DND-41 (cell line): ENCODE measurements at regions not wholly inside any gene's neighbourhood (a gene's known extent, or its start where the extent isn't known, plus 50 kb on each side); places are given as distances from the start of the nearest gene placed in this dataset.
A peak's percentile ranks its signal among the peaks of the same experiment; 100 is the strongest.

ENCODE experiments used
- ATAC-seq: fragments of 200-7000 bp; cut with Tn5 transposase; 3 replicates; pipeline ENCODE4 v1.9.1; 2021; ENCODE audit warnings: low read depth; ENCODE audit not compliant: insufficient read depth
- DNase-seq: peaks from one replicate; pipeline ENCODE4 v3.0.0-alpha.2; 2020
- H2AFZ ChIP-seq: 2 replicates; pipeline ENCODE4 v1.6.0; 2012; ENCODE audit warnings: low read depth, low read length
- H3K27ac ChIP-seq: 2 replicates; pipeline ENCODE4 v1.5.1; 2012; ENCODE audit warnings: low read length, inconsistent platforms
- H3K27me3 ChIP-seq: fragments of 200-600 bp; sonication (generic); 2 replicates; pipeline ENCODE4 v1.6.0; 2012; ENCODE audit warnings: low read length, mild to moderate bottlenecking, inconsistent platforms; ENCODE audit not compliant: insufficient read depth, poor library complexity
- H3K36me3 ChIP-seq: 2 replicates; pipeline ENCODE4 v1.5.1; 2012; ENCODE audit warnings: low read length, inconsistent platforms; ENCODE audit not compliant: insufficient read depth
- H3K4me1 ChIP-seq: 2 replicates; pipeline ENCODE4 v1.5.1; 2012; ENCODE audit warnings: mild to moderate bottlenecking, low read length; ENCODE audit not compliant: insufficient read depth
- H3K4me2 ChIP-seq: 2 replicates; pipeline ENCODE4 v1.6.0; 2012; ENCODE audit warnings: mild to moderate bottlenecking, moderate library complexity, low read length, inconsistent platforms; ENCODE audit not compliant: insufficient read depth
- H3K4me3 ChIP-seq, 2 experiments: fragments of 200-600 bp in 1 of 2; shearing (Covaris generic) in 1 of 2; 2 replicates each; pipeline ENCODE4 v1.5.1; 2012 to 2016; ENCODE audit warnings: inconsistent platforms in 2 of 2, low read length in 2 of 2, mild to moderate bottlenecking in 2 of 2, low read depth in 1 of 2, moderate library complexity in 1 of 2
- H3K79me2 ChIP-seq: 2 replicates; pipeline ENCODE4 v1.6.0; 2012; ENCODE audit warnings: low read length, inconsistent platforms; ENCODE audit not compliant: insufficient read depth
- H3K9ac ChIP-seq: 2 replicates; pipeline ENCODE4 v1.6.0; 2012; ENCODE audit warnings: low read depth, mild to moderate bottlenecking, inconsistent platforms, low read length, moderate library complexity
- H3K9me3 ChIP-seq: 2 replicates; pipeline ENCODE4 v1.5.1; 2012; ENCODE audit warnings: low read length, moderate library complexity, mild to moderate bottlenecking, inconsistent platforms; ENCODE audit not compliant: insufficient read depth, severe bottlenecking
- H4K20me1 ChIP-seq: 2 replicates; pipeline ENCODE4 v1.6.0; 2012; ENCODE audit warnings: low read length; ENCODE audit not compliant: insufficient read depth
- CTCF ChIP-seq: IDR thresholded peaks from 2 replicates; pipeline ENCODE4 v1.5.1; 2012; ENCODE audit warnings: borderline replicate concordance, low read length, moderate library complexity, mild to moderate bottlenecking; ENCODE audit not compliant: poor library complexity, severe bottlenecking; ENCODE audit errors: extremely low read depth
- EZH2 ChIP-seq: IDR thresholded peaks from 3 replicates; pipeline ENCODE4 v1.6.1; 2012; ENCODE audit warnings: borderline replicate concordance, low read depth, mild to moderate bottlenecking, moderate library complexity, low read length, inconsistent platforms; ENCODE audit not compliant: severe bottlenecking

- Histone ChIP-seq H3K79me2 (no peaks in the 10 kb centered on the region), H4K20me1 (no peaks in the 10 kb centered on the region), H3K27me3 (peaks cover 6% of the 10 kb centered on the region), H3K27ac (no peak overlapping the region), H3K4me1 (no peaks in the 10 kb centered on the region), H3K9ac (no peak overlapping the region), H3K36me3 (no peaks in the 10 kb centered on the region), H2AFZ (no peak overlapping the region), H3K4me2 (no peak overlapping the region), H3K4me3 (no peak overlapping the region), H3K9me3 (no peaks in the 10 kb centered on the region)
- TF ChIP-seq EZH2 = no peak
- no peak for TF ChIP-seq CTCF
- DNase-seq (no peak), ATAC-seq (no peak)
Measured at GRCh38 chr21:38121888-38122720, 134.7 kb upstream of the KCNJ15 start.

- no peak for DNase-seq
- no peak overlapping the region for H3K4me3 ChIP-seq
- H3K79me2 ChIP-seq = no peaks in the 10 kb centered on the region
- H3K4me1 ChIP-seq = no peaks in the 10 kb centered on the region
- no peak for TF ChIP-seq EZH2
- H2AFZ ChIP-seq = no peak overlapping the region
- H3K9ac ChIP-seq = no peak overlapping the region
- no peak overlapping the region for H3K4me2 ChIP-seq
- H3K9me3 ChIP-seq = no peaks in the 10 kb centered on the region
- H3K36me3 ChIP-seq = no peaks in the 10 kb centered on the region
- H3K27ac ChIP-seq = no peak overlapping the region
- no peaks in the 10 kb centered on the region for H4K20me1 ChIP-seq
- H3K27me3 ChIP-seq = peaks cover 7% of the 10 kb centered on the region
- no peak for ATAC-seq
Measured at GRCh38 chr21:38123626-38124025, 133.2 kb upstream of the KCNJ15 start.

GRCh38 chr21:38126666-38127303 lies 130.0 kb upstream of the KCNJ15 start:
- no peaks in the 10 kb centered on the region for H3K4me1 ChIP-seq
- H3K4me3 ChIP-seq = no peak overlapping the region
- no peak overlapping the region for H3K4me2 ChIP-seq
- H2AFZ ChIP-seq = no peak overlapping the region
- TF ChIP-seq CTCF (peak; percentile 90), EZH2 (no peak)
- no peak overlapping the region for H3K27ac ChIP-seq
- H3K9ac ChIP-seq = no peak overlapping the region
- H3K79me2 ChIP-seq = no peaks in the 10 kb centered on the region
- H3K36me3 ChIP-seq = no peaks in the 10 kb centered on the region
- H4K20me1 ChIP-seq = no peaks in the 10 kb centered on the region
- ATAC-seq (peak; percentile 95), DNase-seq (peak; percentile 64)
- peaks cover 21% of the 10 kb centered on the region for H3K27me3 ChIP-seq
- no peaks in the 10 kb centered on the region for H3K9me3 ChIP-seq

- H3K4me2 ChIP-seq = no peak overlapping the region
- H3K9me3 ChIP-seq = no peaks in the 10 kb centered on the region
- H3K36me3 ChIP-seq = no peaks in the 10 kb centered on the region
- DNase-seq = no peak
- H3K4me1 ChIP-seq = no peaks in the 10 kb centered on the region
- ATAC-seq = no peak
- no peaks in the 10 kb centered on the region for H4K20me1 ChIP-seq
- H2AFZ ChIP-seq = no peak overlapping the region
- peaks cover 21% of the 10 kb centered on the region for H3K27me3 ChIP-seq
- no peak overlapping the region for H3K9ac ChIP-seq
- H3K4me3 ChIP-seq = no peak overlapping the region
- no peaks in the 10 kb centered on the region for H3K79me2 ChIP-seq
- no peak overlapping the region for H3K27ac ChIP-seq
- no peak for TF ChIP-seq EZH2
- no peak for TF ChIP-seq CTCF
Measured at GRCh38 chr21:38129711-38130110, 127.1 kb upstream of the KCNJ15 start.
